ENCODE measurements at regions not wholly inside any gene's neighbourhood (a gene's known extent, or its start where the extent isn't known, plus 50 kb on each side); places are given as distances from the start of the nearest gene placed in this dataset.

- no peak for TF ChIP-seq CTCF (conservative IDR thresholded peaks at IDR 0.05)
- TF ChIP-seq ZFX (IDR thresholded peaks at IDR 0.05): no peak
These were observed 1185.9 kb upstream of the GOT2 start for GRCh38 chr16:59920054-59920453.
